NT2/D1 (cell line): ENCODE measurements at regions not wholly inside any gene's neighbourhood (a gene's known extent, or its start where the extent isn't known, plus 50 kb on each side); places are given as distances from the start of the nearest gene placed in this dataset.

Experiments
- YY1 ChIP-seq: IDR thresholded peaks from 2 replicates; pipeline ENCODE4 v1.6.1; 2011; ENCODE audit not compliant: insufficient read length, insufficient read depth
- ZNF274 ChIP-seq: IDR thresholded peaks from 2 replicates; pipeline ENCODE4 v1.6.1; 2011; ENCODE audit warnings: mild to moderate bottlenecking, low read depth, low read length

- no peak for TF ChIP-seq YY1
- no peak for TF ChIP-seq ZNF274
These were observed 303.6 kb upstream of the DACH1 start for GRCh38 chr13:72170571-72170970.
